B cell (primary cell): ENCODE measurements at regions not wholly inside any gene's neighbourhood (a gene's known extent, or its start where the extent isn't known, plus 50 kb on each side); places are given as distances from the start of the nearest gene placed in this dataset.

Experiments used
- EZH2 ChIP-seq: IDR thresholded peaks from 2 replicates; pipeline ENCODE4 v1.6.1; 2012; ENCODE audit warnings: borderline replicate concordance, low read depth, mild to moderate bottlenecking, moderate library complexity, low read length; ENCODE audit not compliant: insufficient read depth, poor library complexity, severe bottlenecking
- TF ChIP-seq, protein P1 (sequence below): fragments of 200-600 bp; IDR thresholded peaks from one replicate; pipeline ENCODE4 v1.8.0; 2022; ENCODE audit warnings: antibody characterized with exemption, mild to moderate bottlenecking

GRCh38 chr14:100424504-100425428 lies 101.6 kb downstream of the SLC25A47 start:
- TF ChIP-seq, protein P1, sequence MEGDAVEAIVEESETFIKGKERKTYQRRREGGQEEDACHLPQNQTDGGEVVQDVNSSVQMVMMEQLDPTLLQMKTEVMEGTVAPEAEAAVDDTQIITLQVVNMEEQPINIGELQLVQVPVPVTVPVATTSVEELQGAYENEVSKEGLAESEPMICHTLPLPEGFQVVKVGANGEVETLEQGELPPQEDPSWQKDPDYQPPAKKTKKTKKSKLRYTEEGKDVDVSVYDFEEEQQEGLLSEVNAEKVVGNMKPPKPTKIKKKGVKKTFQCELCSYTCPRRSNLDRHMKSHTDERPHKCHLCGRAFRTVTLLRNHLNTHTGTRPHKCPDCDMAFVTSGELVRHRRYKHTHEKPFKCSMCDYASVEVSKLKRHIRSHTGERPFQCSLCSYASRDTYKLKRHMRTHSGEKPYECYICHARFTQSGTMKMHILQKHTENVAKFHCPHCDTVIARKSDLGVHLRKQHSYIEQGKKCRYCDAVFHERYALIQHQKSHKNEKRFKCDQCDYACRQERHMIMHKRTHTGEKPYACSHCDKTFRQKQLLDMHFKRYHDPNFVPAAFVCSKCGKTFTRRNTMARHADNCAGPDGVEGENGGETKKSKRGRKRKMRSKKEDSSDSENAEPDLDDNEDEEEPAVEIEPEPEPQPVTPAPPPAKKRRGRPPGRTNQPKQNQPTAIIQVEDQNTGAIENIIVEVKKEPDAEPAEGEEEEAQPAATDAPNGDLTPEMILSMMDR, result no peak
- no peak for TF ChIP-seq EZH2
